Memory B cell (primary cell): ENCODE measurements at regions not wholly inside any gene's neighbourhood (a gene's known extent, or its start where the extent isn't known, plus 50 kb on each side); places are given as distances from the start of the nearest gene placed in this dataset.

ENCODE experiments used
- ATAC-seq: fragments of 150-1000 bp; cut with Tn5 transposase; 2 replicates; pipeline ENCODE4 v1.10.0; 2021; ENCODE audit warnings: low read depth, mild to moderate bottlenecking, moderate library complexity
- DNase-seq, 2 donors: peaks; one replicate each; pipeline ENCODE4 v3.0.0; 2022; ENCODE audit warnings: low spot score in 2 of 2
- H3K27ac Mint-ChIP-seq: one replicate; pipeline ENCODE4 v1.8.0; 2022; ENCODE audit warnings: mild to moderate bottlenecking, moderate library complexity, mixed read lengths
- H3K27me3 Mint-ChIP-seq: one replicate; pipeline ENCODE4 v1.8.0; 2022; ENCODE audit warnings: mixed read lengths
- H3K36me3 Mint-ChIP-seq: one replicate; pipeline ENCODE4 v1.8.0; 2022; ENCODE audit warnings: mild to moderate bottlenecking, mixed read lengths
- H3K4me1 Mint-ChIP-seq: one replicate; pipeline ENCODE4 v1.8.0; 2022; ENCODE audit warnings: mixed read lengths
- H3K4me3 Mint-ChIP-seq: one replicate; pipeline ENCODE4 v1.8.0; 2022; ENCODE audit warnings: mild to moderate bottlenecking, moderate library complexity, mixed read lengths
- H3K9me3 Mint-ChIP-seq: one replicate; pipeline ENCODE4 v1.8.0; 2022; ENCODE audit warnings: mixed read lengths

- H3K4me1 Mint-ChIP-seq, result no peaks in the 10 kb centered on the region
- peaks cover 9% of the 10 kb centered on the region for H3K9me3 Mint-ChIP-seq
- peaks cover 15% of the 10 kb centered on the region for H3K27me3 Mint-ChIP-seq
- ATAC-seq, result no peak
- no peak for DNase-seq
- H3K36me3 Mint-ChIP-seq, result no peaks in the 10 kb centered on the region
- H3K27ac Mint-ChIP-seq, result no peak overlapping the region
- H3K4me3 Mint-ChIP-seq, result no peak overlapping the region
Measured at GRCh38 chr3:170709046-170709445, 123.2 kb upstream of the SLC7A14 start.

- no peak for ATAC-seq
- no peak overlapping the region for H3K27ac Mint-ChIP-seq
- H3K9me3 Mint-ChIP-seq, result peaks cover 9% of the 10 kb centered on the region
- H3K36me3 Mint-ChIP-seq, result no peaks in the 10 kb centered on the region
- no peak overlapping the region for H3K4me3 Mint-ChIP-seq
- H3K4me1 Mint-ChIP-seq, result no peaks in the 10 kb centered on the region
- DNase-seq, result no peak
- peaks cover 15% of the 10 kb centered on the region for H3K27me3 Mint-ChIP-seq
Measured at GRCh38 chr3:170707899-170708298, 122.0 kb upstream of the SLC7A14 start.

GRCh38 chr3:170705131-170705530 lies 119.3 kb upstream of the SLC7A14 start:
- no peak overlapping the region for H3K4me3 Mint-ChIP-seq
- peaks cover 7% of the 10 kb centered on the region for H3K9me3 Mint-ChIP-seq
- peaks cover 13% of the 10 kb centered on the region for H3K27me3 Mint-ChIP-seq
- ATAC-seq (no peak), DNase-seq (no peak)
- no peak overlapping the region for H3K27ac Mint-ChIP-seq
- no peaks in the 10 kb centered on the region for H3K4me1 Mint-ChIP-seq
- no peaks in the 10 kb centered on the region for H3K36me3 Mint-ChIP-seq

GRCh38 chr3:170703121-170703588 lies 117.3 kb upstream of the SLC7A14 start:
- ATAC-seq, result no peak
- Mint-ChIP-seq H3K27me3 (peaks cover 9% of the 10 kb centered on the region), H3K9me3 (no peaks in the 10 kb centered on the region), H3K4me3 (no peak overlapping the region), H3K4me1 (no peaks in the 10 kb centered on the region), H3K36me3 (no peaks in the 10 kb centered on the region), H3K27ac (no peak overlapping the region)
- DNase-seq, result no peak

- peaks cover 5% of the 10 kb centered on the region for H3K27me3 Mint-ChIP-seq
- H3K4me3 Mint-ChIP-seq, result no peak overlapping the region
- no peaks in the 10 kb centered on the region for H3K9me3 Mint-ChIP-seq
- no peaks in the 10 kb centered on the region for H3K4me1 Mint-ChIP-seq
- ATAC-seq, result no peak
- no peak overlapping the region for H3K27ac Mint-ChIP-seq
- H3K36me3 Mint-ChIP-seq, result no peaks in the 10 kb centered on the region
- DNase-seq, result no peak
Measured at GRCh38 chr3:170701696-170702678, 116.1 kb upstream of the SLC7A14 start.

- ATAC-seq, result no peak
- Mint-ChIP-seq H3K36me3 (no peaks in the 10 kb centered on the region), H3K27ac (no peak overlapping the region), H3K27me3 (peaks cover 9% of the 10 kb centered on the region), H3K4me1 (no peaks in the 10 kb centered on the region), H3K4me3 (no peak overlapping the region), H3K9me3 (no peaks in the 10 kb centered on the region)
- DNase-seq, result no peak
Measured at GRCh38 chr3:170700054-170700404, 114.2 kb upstream of the SLC7A14 start.

- H3K27ac Mint-ChIP-seq, result no peak overlapping the region
- no peaks in the 10 kb centered on the region for H3K9me3 Mint-ChIP-seq
- H3K36me3 Mint-ChIP-seq, result no peaks in the 10 kb centered on the region
- ATAC-seq (no peak), DNase-seq (no peak)
- H3K27me3 Mint-ChIP-seq, result peaks cover 7% of the 10 kb centered on the region
- no peak overlapping the region for H3K4me3 Mint-ChIP-seq
- no peaks in the 10 kb centered on the region for H3K4me1 Mint-ChIP-seq
Measured at GRCh38 chr3:170699158-170700053, 113.5 kb upstream of the SLC7A14 start.

- Mint-ChIP-seq H3K4me3 (no peak overlapping the region), H3K36me3 (no peaks in the 10 kb centered on the region), H3K27ac (no peak overlapping the region), H3K4me1 (no peaks in the 10 kb centered on the region), H3K9me3 (no peaks in the 10 kb centered on the region), H3K27me3 (peaks cover 8% of the 10 kb centered on the region)
- ATAC-seq, result no peak
- no peak for DNase-seq
Measured at GRCh38 chr3:170697908-170698307, 112.0 kb upstream of the SLC7A14 start.

- ATAC-seq (no peak), DNase-seq (no peak)
- H3K4me3 Mint-ChIP-seq, result no peak overlapping the region
- H3K27ac Mint-ChIP-seq, result no peak overlapping the region
- H3K27me3 Mint-ChIP-seq, result peaks cover 8% of the 10 kb centered on the region
- H3K4me1 Mint-ChIP-seq, result no peaks in the 10 kb centered on the region
- H3K9me3 Mint-ChIP-seq, result no peaks in the 10 kb centered on the region
- no peaks in the 10 kb centered on the region for H3K36me3 Mint-ChIP-seq
Measured at GRCh38 chr3:170697131-170697530, 111.3 kb upstream of the SLC7A14 start.

- no peak for DNase-seq
- no peak overlapping the region for H3K4me3 Mint-ChIP-seq
- no peak for ATAC-seq
Measured at GRCh38 chr3:170695486-170696064, 109.7 kb upstream of the SLC7A14 start.

GRCh38 chr3:170692720-170693119 lies 106.8 kb upstream of the SLC7A14 start:
- H3K4me3 Mint-ChIP-seq, result no peak overlapping the region
- no peaks in the 10 kb centered on the region for H3K4me1 Mint-ChIP-seq
- H3K27ac Mint-ChIP-seq, result no peak overlapping the region
- no peaks in the 10 kb centered on the region for H3K36me3 Mint-ChIP-seq
- no peak for DNase-seq
- ATAC-seq, result no peak
- H3K27me3 Mint-ChIP-seq, result peaks cover 8% of the 10 kb centered on the region
- H3K9me3 Mint-ChIP-seq, result no peaks in the 10 kb centered on the region

More at GRCh38 chr3:170695486-170696064, 109.7 kb upstream of the SLC7A14 start:
- H3K4me1 Mint-ChIP-seq, result no peaks in the 10 kb centered on the region
- peaks cover 6% of the 10 kb centered on the region for H3K27me3 Mint-ChIP-seq
- no peaks in the 10 kb centered on the region for H3K36me3 Mint-ChIP-seq
- no peak overlapping the region for H3K27ac Mint-ChIP-seq
- H3K9me3 Mint-ChIP-seq, result no peaks in the 10 kb centered on the region

GRCh38 chr3:170690661-170690981 lies 104.7 kb upstream of the SLC7A14 start:
- Mint-ChIP-seq H3K27me3 (peaks cover 4% of the 10 kb centered on the region), H3K4me1 (no peaks in the 10 kb centered on the region), H3K9me3 (no peaks in the 10 kb centered on the region), H3K27ac (no peak overlapping the region), H3K4me3 (no peak overlapping the region), H3K36me3 (no peaks in the 10 kb centered on the region)
- no peak for ATAC-seq
- DNase-seq, result no peak

- ATAC-seq (peak; percentile 56), DNase-seq (peak; percentile 29 to 37)
- Mint-ChIP-seq H3K4me1 (no peaks in the 10 kb centered on the region), H3K27me3 (peaks cover 4% of the 10 kb centered on the region), H3K9me3 (no peaks in the 10 kb centered on the region), H3K4me3 (no peak overlapping the region), H3K27ac (no peak overlapping the region), H3K36me3 (no peaks in the 10 kb centered on the region)
Measured at GRCh38 chr3:170689893-170690660, 104.2 kb upstream of the SLC7A14 start.
